ENCODE measurements at regions not wholly inside any gene's neighbourhood (a gene's known extent, or its start where the extent isn't known, plus 50 kb on each side); places are given as distances from the start of the nearest gene placed in this dataset.

DNA sequence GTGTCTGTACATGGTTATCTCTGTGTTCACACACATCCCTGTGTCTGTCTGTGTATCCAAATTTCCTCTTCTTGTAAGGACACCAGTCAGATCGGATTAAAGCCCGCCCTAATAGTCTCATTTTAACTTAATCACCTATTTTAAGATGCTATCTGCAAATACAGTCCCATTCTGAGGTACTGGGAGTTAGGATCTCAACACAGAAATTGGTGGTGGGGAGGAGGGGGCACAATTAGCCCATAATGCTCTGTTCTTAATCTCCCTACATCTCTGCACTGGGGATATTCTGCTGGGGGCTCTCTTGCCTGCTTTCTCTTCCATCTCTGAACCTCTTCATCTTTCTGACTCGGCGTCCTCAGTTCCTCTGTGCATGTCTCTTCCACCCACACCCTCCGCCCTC lies 320.7 kb downstream of the CDC5L start:
- peaks cover 4% of the 10 kb centered on the region for H3K27me3 ChIP-seq (ENCODE audit: control insufficient read depth, insufficient read depth, low read length)
- H3K9me3 ChIP-seq (replicated peaks; ENCODE audit: low read length): no peaks in the 10 kb centered on the region
- no peak overlapping the region for H3K4me2 ChIP-seq (ENCODE audit: low read length)

GRCh38 chr6:44712353-44713111 lies 325.0 kb downstream of the CDC5L start:
- peaks cover 27% of the 10 kb centered on the region for H3K27me3 ChIP-seq (ENCODE audit: control insufficient read depth, insufficient read depth, low read length)
- H3K9ac ChIP-seq (ENCODE audit: low read depth, low read length): no peak overlapping the region
- H3K4me3 ChIP-seq (ENCODE audit: low read length): no peak overlapping the region
- no peak overlapping the region for H3K4me2 ChIP-seq (ENCODE audit: low read length)
- no peaks in the 10 kb centered on the region for H3K36me3 ChIP-seq (ENCODE audit: insufficient read depth, low read length)
- H3K9me3 ChIP-seq (replicated peaks; ENCODE audit: low read length): no peaks in the 10 kb centered on the region
- no peaks in the 10 kb centered on the region for H3K4me1 ChIP-seq (ENCODE audit: control insufficient read depth, insufficient read depth, low read length)

More for the DNA sequence above, 320.7 kb downstream of the CDC5L start:
- H3K4me3 ChIP-seq (ENCODE audit: low read length): no peak overlapping the region
- no peak overlapping the region for H3K9ac ChIP-seq (ENCODE audit: low read depth, low read length)
- H3K4me1 ChIP-seq (ENCODE audit: control insufficient read depth, insufficient read depth, low read length): no peaks in the 10 kb centered on the region
- H3K36me3 ChIP-seq (ENCODE audit: insufficient read depth, low read length): no peaks in the 10 kb centered on the region

- Histone ChIP-seq H3K4me3 (ENCODE audit: low read length) (no peak overlapping the region), H3K4me2 (ENCODE audit: low read length) (no peak overlapping the region), H3K36me3 (ENCODE audit: insufficient read depth, low read length) (no peaks in the 10 kb centered on the region), H3K4me1 (ENCODE audit: control insufficient read depth, insufficient read depth, low read length) (no peaks in the 10 kb centered on the region), H3K9ac (ENCODE audit: low read depth, low read length) (no peak overlapping the region), H3K9me3 (replicated peaks; ENCODE audit: low read length) (no peaks in the 10 kb centered on the region), H3K27me3 (ENCODE audit: control insufficient read depth, insufficient read depth, low read length) (peaks cover 32% of the 10 kb centered on the region)
These were observed 327.7 kb downstream of the CDC5L start for GRCh38 chr6:44715188-44715587.

DNA sequence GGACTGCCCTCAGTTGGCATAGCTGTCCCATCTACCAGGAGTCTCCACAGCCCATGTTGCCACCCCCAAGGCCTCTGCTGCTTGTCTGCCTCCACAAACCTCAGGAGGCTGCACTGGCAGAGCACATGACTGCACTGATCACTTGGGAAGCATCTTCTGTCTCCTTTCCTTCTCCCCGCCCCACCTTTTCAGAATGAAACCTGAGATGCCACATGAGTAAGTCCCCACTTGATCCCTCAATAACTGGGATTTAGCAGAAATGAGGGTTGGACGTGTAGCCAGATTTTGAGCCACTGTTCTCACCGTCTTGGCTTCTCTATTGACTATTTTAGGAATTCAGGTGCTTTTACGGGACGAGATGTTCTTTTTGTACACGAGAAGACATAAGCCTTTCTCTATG lies 328.4 kb downstream of the CDC5L start:
- H3K27me3 ChIP-seq (ENCODE audit: control insufficient read depth, insufficient read depth, low read length): peaks cover 35% of the 10 kb centered on the region
- no peaks in the 10 kb centered on the region for H3K36me3 ChIP-seq (ENCODE audit: insufficient read depth, low read length)
- no peak overlapping the region for H3K4me3 ChIP-seq (ENCODE audit: low read length)
- no peaks in the 10 kb centered on the region for H3K4me1 ChIP-seq (ENCODE audit: control insufficient read depth, insufficient read depth, low read length)
- H3K9ac ChIP-seq (ENCODE audit: low read depth, low read length): no peak overlapping the region
- no peaks in the 10 kb centered on the region for H3K9me3 ChIP-seq (replicated peaks; ENCODE audit: low read length)
- no peak overlapping the region for H3K4me2 ChIP-seq (ENCODE audit: low read length)

DNA sequence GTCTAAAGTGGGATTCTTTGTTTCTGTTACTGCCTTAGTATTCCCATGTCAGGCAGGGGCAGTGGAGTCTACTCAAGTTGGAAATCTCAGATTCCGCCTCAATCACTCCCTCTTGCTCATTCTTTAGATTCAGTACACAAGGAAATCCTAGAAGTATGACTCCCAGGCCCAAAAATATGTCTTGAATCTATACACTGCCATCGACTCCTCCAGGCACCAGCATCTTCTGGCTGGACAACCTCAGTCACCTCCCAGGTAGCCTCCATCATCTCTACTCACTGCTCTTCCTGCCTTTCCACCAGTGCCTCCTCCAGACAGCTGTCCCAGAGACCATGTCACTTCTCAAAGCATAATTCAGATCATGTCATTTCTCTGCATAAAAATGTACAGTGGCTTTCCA lies 329.9 kb downstream of the CDC5L start:
- no peak overlapping the region for H3K4me3 ChIP-seq (ENCODE audit: low read length)
- no peaks in the 10 kb centered on the region for H3K36me3 ChIP-seq (ENCODE audit: insufficient read depth, low read length)
- H3K4me2 ChIP-seq (ENCODE audit: low read length): no peak overlapping the region
- H3K4me1 ChIP-seq (ENCODE audit: control insufficient read depth, insufficient read depth, low read length): no peaks in the 10 kb centered on the region
- peaks cover 35% of the 10 kb centered on the region for H3K27me3 ChIP-seq (ENCODE audit: control insufficient read depth, insufficient read depth, low read length)
- no peaks in the 10 kb centered on the region for H3K9me3 ChIP-seq (replicated peaks; ENCODE audit: low read length)
- H3K9ac ChIP-seq (ENCODE audit: low read depth, low read length): no peak overlapping the region

DNA sequence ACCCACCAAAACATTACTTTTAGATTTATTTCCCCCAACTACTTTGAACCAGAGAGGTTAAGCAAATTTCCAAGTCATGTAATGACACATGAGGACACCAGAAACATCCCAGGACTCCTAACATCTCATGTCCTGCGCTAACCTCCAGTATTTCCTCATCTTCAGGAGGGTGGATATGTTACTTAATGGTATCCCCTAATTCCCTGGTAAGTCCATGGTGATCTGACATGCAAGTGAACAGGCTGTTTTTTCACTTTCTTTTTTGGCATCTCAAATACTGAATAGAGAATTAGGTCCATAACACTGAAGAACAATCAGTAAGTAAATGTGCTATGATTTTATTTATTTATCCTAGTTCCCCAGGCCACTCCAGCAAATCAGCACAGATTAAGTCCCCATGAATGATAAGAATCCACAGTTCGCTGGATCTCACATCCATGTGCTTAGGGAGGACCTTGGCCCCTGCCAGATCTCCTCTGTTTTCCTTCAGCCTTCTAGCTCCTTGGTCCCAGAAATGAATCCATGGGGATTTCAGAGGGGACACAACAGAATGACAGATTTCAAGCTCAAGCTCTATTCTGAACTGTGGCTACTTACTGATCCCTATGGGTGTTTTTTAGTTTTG lies 334.6 kb downstream of the CDC5L start:
- Histone ChIP-seq H3K4me3 (ENCODE audit: low read length) (no peak overlapping the region), H3K9me3 (replicated peaks; ENCODE audit: low read length) (no peaks in the 10 kb centered on the region), H3K4me1 (ENCODE audit: control insufficient read depth, insufficient read depth, low read length) (no peaks in the 10 kb centered on the region), H3K9ac (ENCODE audit: low read depth, low read length) (no peak overlapping the region), H3K27me3 (ENCODE audit: control insufficient read depth, insufficient read depth, low read length) (peaks cover 22% of the 10 kb centered on the region), H3K36me3 (ENCODE audit: insufficient read depth, low read length) (no peaks in the 10 kb centered on the region), H3K4me2 (ENCODE audit: low read length) (no peak overlapping the region)

GRCh38 chr6:44722736-44723135 lies 335.2 kb downstream of the CDC5L start:
- H3K9ac ChIP-seq (ENCODE audit: low read depth, low read length): no peak overlapping the region
- no peak overlapping the region for H3K4me2 ChIP-seq (ENCODE audit: low read length)
- H3K4me3 ChIP-seq (ENCODE audit: low read length): no peak overlapping the region
- no peaks in the 10 kb centered on the region for H3K9me3 ChIP-seq (replicated peaks; ENCODE audit: low read length)
- H3K27me3 ChIP-seq (ENCODE audit: control insufficient read depth, insufficient read depth, low read length): peaks cover 22% of the 10 kb centered on the region
- no peaks in the 10 kb centered on the region for H3K4me1 ChIP-seq (ENCODE audit: control insufficient read depth, insufficient read depth, low read length)
- no peaks in the 10 kb centered on the region for H3K36me3 ChIP-seq (ENCODE audit: insufficient read depth, low read length)

GRCh38 chr6:44723439-44724197 lies 336.1 kb downstream of the CDC5L start:
- Histone ChIP-seq H3K27me3 (ENCODE audit: control insufficient read depth, insufficient read depth, low read length) (peaks cover 25% of the 10 kb centered on the region), H3K4me3 (ENCODE audit: low read length) (no peak overlapping the region), H3K4me2 (ENCODE audit: low read length) (no peak overlapping the region), H3K36me3 (ENCODE audit: insufficient read depth, low read length) (no peaks in the 10 kb centered on the region), H3K4me1 (ENCODE audit: control insufficient read depth, insufficient read depth, low read length) (no peaks in the 10 kb centered on the region), H3K9me3 (replicated peaks; ENCODE audit: low read length) (no peaks in the 10 kb centered on the region), H3K9ac (ENCODE audit: low read depth, low read length) (no peak overlapping the region)

- Histone ChIP-seq H3K9ac (ENCODE audit: low read depth, low read length) (no peak overlapping the region), H3K36me3 (ENCODE audit: insufficient read depth, low read length) (no peaks in the 10 kb centered on the region), H3K4me3 (ENCODE audit: low read length) (no peak overlapping the region), H3K4me2 (ENCODE audit: low read length) (no peak overlapping the region), H3K9me3 (replicated peaks; ENCODE audit: low read length) (no peaks in the 10 kb centered on the region), H3K4me1 (ENCODE audit: control insufficient read depth, insufficient read depth, low read length) (no peaks in the 10 kb centered on the region), H3K27me3 (ENCODE audit: control insufficient read depth, insufficient read depth, low read length) (peaks cover 32% of the 10 kb centered on the region)
These were observed 337.6 kb downstream of the CDC5L start for GRCh38 chr6:44725070-44725469.

GRCh38 chr6:44727651-44728630 lies 340.4 kb downstream of the CDC5L start:
- Histone ChIP-seq H3K4me1 (ENCODE audit: control insufficient read depth, insufficient read depth, low read length) (peaks cover 11% of the 10 kb centered on the region), H3K36me3 (ENCODE audit: insufficient read depth, low read length) (no peaks in the 10 kb centered on the region), H3K9me3 (replicated peaks; ENCODE audit: low read length) (no peaks in the 10 kb centered on the region), H3K4me3 (ENCODE audit: low read length) (no peak overlapping the region), H3K27me3 (ENCODE audit: control insufficient read depth, insufficient read depth, low read length) (peaks cover 35% of the 10 kb centered on the region), H3K4me2 (ENCODE audit: low read length) (no peak overlapping the region), H3K9ac (ENCODE audit: low read depth, low read length) (no peak overlapping the region)
